C4-2B (cell line): ENCODE measurements at regions not wholly inside any gene's neighbourhood (a gene's known extent, or its start where the extent isn't known, plus 50 kb on each side); places are given as distances from the start of the nearest gene placed in this dataset.
"Not testable (repeated sequence)": the region's sequence is repeated elsewhere in the genome, so short reads cannot be mapped to it uniquely, and the experiment has no call there.

Experiments used
- H3K27ac ChIP-seq: fragments of 450-650 bp; 2 replicates; pipeline ENCODE4 v1.5.1; 2017
- ZFX ChIP-seq: fragments of 450-650 bp; IDR thresholded peaks from 2 replicates; pipeline ENCODE4 v1.6.1; 2017
- TF ChIP-seq, protein P1 (sequence below): fragments of 450-650 bp; conservative IDR thresholded peaks from 2 replicates; pipeline ENCODE4 v1.5.1; 2017; ENCODE audit warnings: mild to moderate bottlenecking

DNA sequence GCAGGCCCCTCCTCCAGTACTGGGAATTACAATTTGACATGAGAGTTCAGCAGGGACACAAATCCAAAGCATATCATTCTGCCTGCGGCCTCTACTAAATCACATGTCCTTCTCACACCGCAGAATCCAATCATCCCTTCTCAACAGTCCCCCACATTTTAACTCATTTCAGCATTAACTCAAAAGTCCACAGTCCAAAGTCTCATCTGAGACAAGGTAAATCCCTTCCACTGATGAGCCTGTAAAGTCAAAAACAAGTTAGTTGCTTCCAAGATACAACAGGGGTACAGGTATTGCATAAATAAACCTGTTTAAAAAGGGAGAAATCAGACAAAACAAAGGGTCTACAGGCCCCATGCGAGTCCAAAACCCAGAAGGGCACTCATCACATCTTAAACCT is 64.0 kb downstream of the EBNA1BP2 start:
- no peak for TF ChIP-seq ZFX
- TF ChIP-seq, protein P1, sequence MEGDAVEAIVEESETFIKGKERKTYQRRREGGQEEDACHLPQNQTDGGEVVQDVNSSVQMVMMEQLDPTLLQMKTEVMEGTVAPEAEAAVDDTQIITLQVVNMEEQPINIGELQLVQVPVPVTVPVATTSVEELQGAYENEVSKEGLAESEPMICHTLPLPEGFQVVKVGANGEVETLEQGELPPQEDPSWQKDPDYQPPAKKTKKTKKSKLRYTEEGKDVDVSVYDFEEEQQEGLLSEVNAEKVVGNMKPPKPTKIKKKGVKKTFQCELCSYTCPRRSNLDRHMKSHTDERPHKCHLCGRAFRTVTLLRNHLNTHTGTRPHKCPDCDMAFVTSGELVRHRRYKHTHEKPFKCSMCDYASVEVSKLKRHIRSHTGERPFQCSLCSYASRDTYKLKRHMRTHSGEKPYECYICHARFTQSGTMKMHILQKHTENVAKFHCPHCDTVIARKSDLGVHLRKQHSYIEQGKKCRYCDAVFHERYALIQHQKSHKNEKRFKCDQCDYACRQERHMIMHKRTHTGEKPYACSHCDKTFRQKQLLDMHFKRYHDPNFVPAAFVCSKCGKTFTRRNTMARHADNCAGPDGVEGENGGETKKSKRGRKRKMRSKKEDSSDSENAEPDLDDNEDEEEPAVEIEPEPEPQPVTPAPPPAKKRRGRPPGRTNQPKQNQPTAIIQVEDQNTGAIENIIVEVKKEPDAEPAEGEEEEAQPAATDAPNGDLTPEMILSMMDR: no peak
- H3K27ac ChIP-seq: no peak overlapping the region

DNA sequence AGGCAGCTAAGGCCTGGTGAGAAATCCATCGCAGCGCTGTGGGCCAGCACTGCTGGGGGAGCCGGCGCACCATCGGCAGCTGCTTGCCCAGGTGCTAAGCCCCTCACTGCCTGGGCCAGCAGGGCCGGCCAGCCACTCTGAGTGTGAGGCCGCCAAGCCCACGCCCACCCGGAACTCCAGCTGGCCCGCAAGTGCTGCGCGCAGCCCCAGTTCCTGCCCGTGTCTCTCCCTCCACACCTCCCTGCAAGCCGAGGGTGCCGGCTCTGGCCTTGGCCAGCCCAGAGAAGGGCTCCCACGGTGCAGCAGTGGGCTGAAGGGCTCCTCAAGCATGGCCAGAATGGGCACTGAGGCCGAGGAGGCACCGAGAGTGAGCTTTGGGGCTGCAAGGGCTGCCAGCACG is 64.4 kb downstream of the EBNA1BP2 start:
- no peak overlapping the region for H3K27ac ChIP-seq
- TF ChIP-seq ZFX: no peak
- TF ChIP-seq, protein P1: no peak

DNA sequence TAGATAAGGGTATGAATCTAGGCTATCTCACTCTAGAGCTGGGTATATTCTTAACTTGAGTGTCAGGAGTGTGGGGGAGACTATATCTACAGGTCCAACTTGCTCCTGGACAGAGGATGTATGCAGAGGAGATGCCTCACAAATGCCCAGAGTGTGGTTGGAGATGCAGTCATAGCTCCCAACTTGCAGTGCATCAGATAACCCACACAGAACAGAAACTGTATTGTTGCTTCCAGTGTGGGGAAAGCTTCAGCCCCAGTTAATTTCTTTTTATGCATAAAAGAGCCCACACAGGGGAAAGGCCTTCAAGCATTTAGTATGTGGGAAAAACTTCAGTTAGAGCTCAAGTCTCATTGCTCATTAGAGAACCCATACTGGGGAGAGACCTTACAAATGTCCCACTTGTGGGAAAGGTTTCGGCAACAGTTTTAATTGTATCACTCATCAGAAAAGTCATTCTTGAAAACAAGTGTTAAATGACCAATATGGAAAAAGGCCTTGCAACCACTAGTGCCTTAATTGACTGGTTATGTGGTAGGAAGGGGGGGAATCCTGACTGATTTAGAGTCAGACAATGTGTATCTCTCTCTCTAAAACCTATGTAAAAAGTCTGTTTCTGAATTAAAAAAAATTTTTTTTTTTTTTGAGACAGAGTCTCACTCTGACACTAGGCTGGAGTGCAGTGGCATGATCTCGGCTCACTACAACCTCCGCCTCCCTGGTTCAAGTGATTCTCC is 67.9 kb downstream of the EBNA1BP2 start:
- H3K27ac ChIP-seq: no peak overlapping the region
- TF ChIP-seq, protein P1: no peak
- no peak for TF ChIP-seq ZFX

DNA sequence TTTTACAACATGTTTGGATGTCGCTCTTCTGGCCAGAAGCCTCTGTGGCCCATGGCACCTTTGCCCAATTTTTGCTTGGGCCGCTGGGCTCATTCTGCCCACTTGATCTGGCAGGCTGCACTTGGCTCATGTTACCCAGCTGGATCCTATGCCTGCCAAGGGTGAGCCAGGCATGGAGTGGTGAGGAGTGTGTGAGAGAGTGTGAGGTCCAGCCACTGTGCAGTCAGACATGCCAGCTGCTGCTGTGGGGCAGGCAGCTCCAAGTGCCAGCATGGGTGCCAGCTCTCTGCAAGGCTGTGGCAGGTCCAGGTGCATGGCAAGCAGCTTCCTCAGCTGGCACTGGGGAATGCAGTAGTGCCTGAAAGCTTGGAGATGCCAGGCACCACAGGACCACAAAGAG is 71.0 kb downstream of the EBNA1BP2 start:
- no peak for TF ChIP-seq ZFX
- H3K27ac ChIP-seq: no peak overlapping the region

DNA sequence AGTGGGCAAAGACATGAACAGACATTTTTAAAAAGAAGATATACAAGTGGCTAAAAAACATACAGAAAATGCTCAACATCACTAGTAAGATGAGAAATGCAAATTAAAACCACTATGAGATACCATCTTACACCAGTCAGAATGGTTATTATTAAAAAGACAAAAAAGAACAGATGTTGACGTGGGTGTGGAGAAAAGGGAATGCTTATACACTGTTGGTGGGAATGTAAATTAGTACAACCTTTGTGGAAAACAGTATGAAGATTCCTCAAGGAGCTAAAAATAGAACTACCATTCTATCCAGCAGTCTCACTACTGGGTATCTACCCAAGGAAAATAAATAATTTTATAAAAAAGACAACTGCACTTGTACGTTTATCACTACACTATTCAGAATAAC is 73.9 kb downstream of the EBNA1BP2 start:
- no peak overlapping the region for H3K27ac ChIP-seq
- TF ChIP-seq, protein P1: no peak
- TF ChIP-seq ZFX: no peak

DNA sequence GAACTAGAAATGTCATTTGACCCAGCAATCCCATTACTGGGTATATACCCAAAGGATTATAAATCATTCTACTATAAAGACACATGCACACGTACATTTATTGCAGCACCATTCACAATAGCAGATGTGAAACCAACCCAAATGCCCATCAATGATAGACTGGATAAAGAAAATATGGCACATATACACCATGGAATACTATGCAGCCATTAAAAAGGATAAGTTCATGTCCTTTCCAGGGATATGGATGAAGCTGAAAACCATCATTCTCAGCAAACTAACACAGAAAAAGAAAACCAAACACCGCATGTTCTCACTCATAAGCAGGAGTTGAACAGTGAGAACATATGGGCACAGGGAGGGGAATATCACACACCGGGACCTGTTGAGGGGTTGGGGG is 75.6 kb downstream of the EBNA1BP2 start:
- H3K27ac ChIP-seq: not testable (repeated sequence)

DNA sequence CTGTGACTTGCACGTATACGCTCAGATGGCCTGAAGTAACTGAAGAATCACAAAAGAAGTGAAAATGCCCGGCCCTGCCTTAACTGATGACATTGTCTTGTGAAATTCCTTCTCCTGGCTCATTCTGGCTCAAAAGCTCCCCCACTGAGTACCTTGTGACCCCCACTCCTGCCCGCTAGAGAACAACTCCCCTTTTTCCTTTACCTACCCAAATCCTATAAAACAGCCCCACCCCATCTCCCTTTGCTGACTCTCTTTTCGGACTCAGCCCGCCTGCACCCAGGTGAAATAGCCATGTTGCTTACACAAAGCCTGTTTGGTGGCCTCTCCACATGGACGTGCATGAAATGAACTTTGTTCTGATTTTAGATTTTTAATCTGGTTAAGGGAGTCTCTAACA is 81.3 kb downstream of the EBNA1BP2 start:
- H3K27ac ChIP-seq: not testable (repeated sequence)

DNA sequence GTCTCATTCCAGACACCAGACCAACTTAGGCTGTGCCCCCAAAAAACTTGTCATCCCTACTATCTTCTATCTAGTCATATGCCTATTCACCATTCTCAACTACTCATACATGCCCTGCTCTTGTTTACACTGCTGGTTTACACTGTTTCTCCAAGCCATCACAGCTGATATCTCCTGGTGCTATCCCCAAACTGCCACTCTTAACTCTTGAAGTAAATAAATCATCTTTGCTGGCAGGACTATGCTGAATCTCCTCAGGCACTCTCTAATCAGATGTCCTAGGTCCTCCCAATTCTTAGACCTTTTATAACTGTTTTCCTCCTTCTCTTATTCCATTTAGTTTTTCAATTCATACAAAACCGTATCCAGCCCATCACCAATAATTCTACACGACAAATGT is 81.9 kb downstream of the EBNA1BP2 start:
- not testable (repeated sequence) for H3K27ac ChIP-seq

DNA sequence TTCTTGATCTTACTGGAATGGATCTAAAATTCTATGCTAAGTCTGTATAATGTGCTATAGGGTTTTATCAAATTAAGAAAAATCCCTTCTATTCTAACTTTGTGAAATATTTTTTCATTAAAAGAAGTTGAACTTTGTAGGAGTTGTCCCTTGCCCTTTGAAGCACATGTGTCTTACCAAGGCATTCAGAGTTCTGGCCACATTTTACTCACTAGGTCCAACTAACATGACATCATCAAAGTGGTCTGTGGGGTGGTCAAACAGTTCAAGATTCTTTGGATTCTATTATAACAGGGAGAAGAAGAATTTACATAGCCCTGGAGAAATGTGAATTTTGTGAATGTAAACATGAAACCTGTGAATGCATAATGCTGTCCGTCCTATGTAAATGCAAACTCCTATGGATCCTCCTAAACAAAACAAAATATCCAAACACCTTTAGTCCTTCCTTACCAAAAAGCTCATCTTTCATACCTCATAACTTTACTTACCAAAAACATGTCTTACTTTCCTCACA is 88.7 kb downstream of the EBNA1BP2 start:
- TF ChIP-seq, protein P1: no peak
- no peak for TF ChIP-seq ZFX
- H3K27ac ChIP-seq: no peak overlapping the region

DNA sequence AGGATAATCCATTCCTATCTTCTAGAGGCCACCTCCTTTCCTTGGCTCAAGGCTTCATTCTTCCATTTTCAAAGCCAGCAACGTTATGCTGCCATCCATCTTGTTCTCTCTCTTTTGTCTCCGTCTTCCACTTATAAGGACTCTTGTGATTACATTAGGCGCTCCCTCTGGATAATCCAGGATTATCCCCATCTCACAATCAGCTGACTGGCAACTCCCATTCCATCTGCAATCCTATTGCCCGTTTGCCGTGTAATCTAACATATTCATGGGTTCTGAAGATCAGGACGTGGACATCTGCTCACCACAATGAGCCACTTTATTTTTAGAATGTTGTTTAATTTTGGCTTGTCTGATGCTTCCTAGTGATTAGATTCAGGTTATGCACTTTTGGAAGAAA is 89.3 kb downstream of the EBNA1BP2 start:
- no peak overlapping the region for H3K27ac ChIP-seq
- TF ChIP-seq ZFX: no peak
